SK-N-SH (cell line): ENCODE measurements at regions not wholly inside any gene's neighbourhood (a gene's known extent, or its start where the extent isn't known, plus 50 kb on each side); places are given as distances from the start of the nearest gene placed in this dataset.

ENCODE experiments used
- CTCF ChIA-PET: fragments of 300-600, 350-600 bp; formaldehyde crosslinking; extraction: SDS; loops from one replicate; lab custom pipeline; 2021; lab: Yijun Ruan, JAX
- POLR2A ChIA-PET: fragments of 350-600 bp; sonication (Branson Sonifier 250); formaldehyde crosslinking; extraction: SDS; loops from one replicate; lab custom pipeline; 2020; ENCODE audit warnings: antibody characterized with exemption, inconsistent platforms; lab: Yijun Ruan, JAX
- DNase-seq: peaks from one replicate; pipeline ENCODE4 v3.0.0; 2012
- H2AFZ ChIP-seq: fragments of 200-600 bp; sonication (generic); 2 replicates; pipeline ENCODE4 v1.8.1; 2016; ENCODE audit warnings: antibody characterized with exemption, mild to moderate bottlenecking, low read depth
- H3F3A ChIP-seq: fragments of 200-600 bp; sonication (generic); replicated peaks from 2 replicates; pipeline ENCODE3; 2016; ENCODE audit warnings: antibody characterized with exemption, mild to moderate bottlenecking; ENCODE audit not compliant: insufficient read depth
- H3K27ac ChIP-seq, 2 experiments: fragments of 200-500 bp in 1 of 2; fragments of 200-600 bp in 1 of 2; sonication (Bioruptor generic) in 1 of 2; sonication (generic), shearing (Covaris generic) in 1 of 2; 2 replicates each; pipeline versions ENCODE4 v1.5.1 to v1.6.1; 2014 to 2016; ENCODE audit warnings: low read depth in 2 of 2, inconsistent platforms in 1 of 2, low read length in 1 of 2, mild to moderate bottlenecking in 1 of 2, mixed read lengths in 1 of 2
- H3K27me3 ChIP-seq: fragments of 200-600 bp; sonication (generic), shearing (Covaris generic); 2 replicates; pipeline ENCODE4 v1.6.1; 2016; ENCODE audit warnings: mixed run types; ENCODE audit not compliant: insufficient read depth
- H3K36me3 ChIP-seq, 2 experiments: fragments of 200-500 bp in 1 of 2; fragments of 200-600 bp in 1 of 2; sonication (Bioruptor generic) in 1 of 2; sonication (generic) in 1 of 2; replicated peaks in 1 of 2; 2 replicates each; pipeline versions ENCODE3 to v1.5.1; 2014 to 2016; ENCODE audit warnings: low read length in 1 of 2, mild to moderate bottlenecking in 1 of 2; ENCODE audit not compliant: insufficient read depth in 2 of 2, control insufficient read depth in 1 of 2
- H3K4me1 ChIP-seq, 2 experiments: fragments of 200-500 bp in 1 of 2; fragments of 200-600 bp in 1 of 2; sonication (Bioruptor generic) in 1 of 2; sonication (generic), shearing (Covaris generic) in 1 of 2; 2 replicates each; pipeline versions ENCODE4 v1.5.1 to v1.6.1; 2014 to 2016; ENCODE audit warnings: low read depth in 1 of 2, low read length in 1 of 2, mixed run types in 1 of 2; ENCODE audit not compliant: insufficient read depth in 2 of 2, control insufficient read depth in 1 of 2
- H3K4me2 ChIP-seq: fragments of 200-600 bp; sonication (generic), shearing (Covaris generic); 2 replicates; pipeline ENCODE4 v1.6.1; 2017; ENCODE audit warnings: mixed run types
- H3K4me3 ChIP-seq, 2 experiments: fragments of 200-500 bp in 1 of 2; fragments of 200-600 bp in 1 of 2; sonication (Bioruptor generic) in 1 of 2; sonication (generic), shearing (Covaris generic) in 1 of 2; 2 replicates each; pipeline versions ENCODE4 v1.5.1 to v1.8.1; 2014 to 2016; ENCODE audit warnings: low read depth in 2 of 2, inconsistent platforms in 1 of 2, low read length in 1 of 2, mild to moderate bottlenecking in 1 of 2, mixed read lengths in 1 of 2, moderate library complexity in 1 of 2
- H3K79me2 ChIP-seq: fragments of 200-600 bp; sonication (generic); 2 replicates; pipeline ENCODE4 v1.8.1; 2017; ENCODE audit warnings: mild to moderate bottlenecking; ENCODE audit not compliant: insufficient read depth
- H3K9ac ChIP-seq: fragments of 200-600 bp; sonication (generic); 2 replicates; pipeline ENCODE4 v1.6.1; 2017; ENCODE audit warnings: mixed run types
- H3K9me2 ChIP-seq: fragments of 200-600 bp; sonication (generic); 2 replicates; pipeline ENCODE4 v1.6.1; 2017; ENCODE audit warnings: mixed run types
- H3K9me3 ChIP-seq: fragments of 200-600 bp; sonication (generic); 2 replicates; pipeline ENCODE4 v1.6.1; 2017; ENCODE audit warnings: mixed run types, mild to moderate bottlenecking, moderate library complexity
- H4K20me1 ChIP-seq: fragments of 200-600 bp; sonication (generic); 2 replicates; pipeline ENCODE4 v1.6.1; 2017; ENCODE audit warnings: mild to moderate bottlenecking, mixed run types; ENCODE audit not compliant: insufficient read depth
- CHD2 ChIP-seq: fragments of 150-350 bp; IDR thresholded peaks from 2 replicates; pipeline ENCODE4 v1.6.1; 2018; ENCODE audit warnings: low read length; ENCODE audit not compliant: partially characterized antibody
- ELF1 ChIP-seq: IDR thresholded peaks from 2 replicates; pipeline ENCODE4 v1.4.0; 2012
- EP300 ChIP-seq, 2 experiments: IDR thresholded peaks; 2 replicates each; pipeline versions ENCODE4 v1.4.0 to v1.6.1; 2012; ENCODE audit warnings: borderline replicate concordance in 1 of 2, low read depth in 1 of 2, low read length in 1 of 2
- EZH2phosphoT487 ChIP-seq: fragments of 200-600 bp; sonication (generic); IDR thresholded peaks from 2 replicates; pipeline ENCODE4 v1.6.1; 2017; ENCODE audit warnings: low read depth, mixed run types, mild to moderate bottlenecking, antibody characterized with exemption, moderate library complexity, borderline replicate concordance
- FOSL2 ChIP-seq: IDR thresholded peaks from 2 replicates; pipeline ENCODE4 v1.4.0; 2012; ENCODE audit warnings: low read depth, mild to moderate bottlenecking, moderate library complexity, borderline replicate concordance
- FOXJ3 ChIP-seq: sonication (generic); formaldehyde crosslinking; IDR thresholded peaks from 2 replicates; pipeline ENCODE4 v1.5.1; 2020; ENCODE audit warnings: mild to moderate bottlenecking, missing genetic modification reagents
- FOXM1 ChIP-seq: IDR thresholded peaks from 2 replicates; pipeline ENCODE4 v1.4.0; 2012; ENCODE audit warnings: low read depth, mild to moderate bottlenecking
- GABPA ChIP-seq: IDR thresholded peaks from 2 replicates; pipeline ENCODE4 v1.4.0; 2012; ENCODE audit warnings: low read depth, mild to moderate bottlenecking
- GATA2 ChIP-seq: sonication (generic); formaldehyde crosslinking; IDR thresholded peaks from 2 replicates; pipeline ENCODE4 v1.5.0; 2020; ENCODE audit warnings: mild to moderate bottlenecking, missing genetic modification reagents
- JUND ChIP-seq: IDR thresholded peaks from 2 replicates; pipeline ENCODE4 v1.4.0; 2012
- MEF2A ChIP-seq: IDR thresholded peaks from 2 replicates; pipeline ENCODE4 v1.4.0; 2012; ENCODE audit warnings: low read depth, borderline replicate concordance
- MXI1 ChIP-seq: IDR thresholded peaks from 2 replicates; pipeline ENCODE4 v1.6.1; 2012; ENCODE audit warnings: mild to moderate bottlenecking, low read depth, low read length, improper control_type of control experiment
- NFIC ChIP-seq: IDR thresholded peaks from 2 replicates; pipeline ENCODE4 v1.4.0; 2012; ENCODE audit warnings: borderline replicate concordance
- RAD21 ChIP-seq: IDR thresholded peaks from 2 replicates; pipeline ENCODE4 v1.6.1; 2012; ENCODE audit warnings: mild to moderate bottlenecking, low read length
- RFX5 ChIP-seq: IDR thresholded peaks from 2 replicates; pipeline ENCODE4 v1.6.1; 2012; ENCODE audit warnings: mild to moderate bottlenecking, improper control_type of control experiment, low read length
- SIN3A ChIP-seq: IDR thresholded peaks from 2 replicates; pipeline ENCODE4 v1.6.1; 2012; ENCODE audit warnings: low read depth, mild to moderate bottlenecking, low read length, moderate library complexity, borderline replicate concordance
- SMC3 ChIP-seq: IDR thresholded peaks from 2 replicates; pipeline ENCODE4 v1.6.1; 2012; ENCODE audit warnings: low read depth, low read length, improper control_type of control experiment
- TAF1 ChIP-seq: IDR thresholded peaks from 2 replicates; pipeline ENCODE4 v1.6.1; 2012; ENCODE audit warnings: low read depth, mild to moderate bottlenecking, low read length, moderate library complexity, borderline replicate concordance
- TCF12 ChIP-seq: IDR thresholded peaks from 2 replicates; pipeline ENCODE4 v1.4.0; 2012
- YY1 ChIP-seq: IDR thresholded peaks from 2 replicates; pipeline ENCODE4 v1.4.0; 2012; ENCODE audit warnings: low read depth, mild to moderate bottlenecking
- WGBS: methylation state at CpG from one replicate; pipeline ENCODE4 v1.1.6; 2017; ENCODE audit warnings: low lambda C conversion rate; 5-methylcytosine and 5-hydroxymethylcytosine counted together
- TF ChIP-seq, protein P1 (sequence below): IDR thresholded peaks from 2 replicates; pipeline ENCODE4 v1.4.0; 2012; ENCODE audit warnings: low read depth, borderline replicate concordance
- TF ChIP-seq, protein P2 (sequence below): IDR thresholded peaks from 2 replicates; pipeline ENCODE4; 2012
- TF ChIP-seq, protein P3 (sequence below): IDR thresholded peaks from 2 replicates; pipeline ENCODE4 v1.4.0; 2012; ENCODE audit warnings: low read depth
- TF ChIP-seq, protein P4 (sequence below): fragments of 150-350 bp; IDR thresholded peaks from 2 replicates; pipeline ENCODE4 v1.6.1; 2017; ENCODE audit warnings: antibody characterized with exemption, low read length, low read depth, borderline replicate concordance

DNA sequence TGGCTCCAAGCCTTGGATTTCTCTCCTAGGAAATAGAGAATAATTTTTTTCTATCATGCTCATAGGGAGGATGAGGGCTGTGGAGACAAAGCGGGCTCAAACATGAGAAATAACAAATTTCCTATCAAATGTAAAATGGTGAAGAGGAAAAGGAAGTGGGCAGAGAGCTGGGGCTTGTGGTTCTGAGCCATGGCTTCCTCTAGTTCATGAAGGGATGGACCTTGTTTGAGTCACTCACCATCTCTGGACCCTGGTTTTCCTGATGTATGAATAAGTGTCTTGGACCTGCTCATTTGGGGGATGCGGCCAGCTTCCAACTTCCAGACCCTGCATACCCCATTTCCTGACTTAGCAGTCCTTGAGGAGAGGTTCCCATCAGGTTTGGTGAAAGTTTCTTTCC lies 63.0 kb downstream of the MSX1 start:
- Histone ChIP-seq H3K79me2 (no peaks in the 10 kb centered on the region), H4K20me1 (no peaks in the 10 kb centered on the region), H3K9ac (no peak overlapping the region), H3K36me3 (no peaks in the 10 kb centered on the region), H3K27ac (no peak overlapping the region), H3K27me3 (no peaks in the 10 kb centered on the region), H3K9me2 (no peaks in the 10 kb centered on the region), H3K4me2 (no peak overlapping the region), H3K4me3 (no peak overlapping the region), H3K4me1 (no peaks in the 10 kb centered on the region), H2AFZ (no peak overlapping the region), H3F3A (no peaks in the 10 kb centered on the region), H3K9me3 (no peaks in the 10 kb centered on the region)
- 0% methylated on average over 2 of the region's 2 CpGs for WGBS
- TF ChIP-seq, protein P1, sequence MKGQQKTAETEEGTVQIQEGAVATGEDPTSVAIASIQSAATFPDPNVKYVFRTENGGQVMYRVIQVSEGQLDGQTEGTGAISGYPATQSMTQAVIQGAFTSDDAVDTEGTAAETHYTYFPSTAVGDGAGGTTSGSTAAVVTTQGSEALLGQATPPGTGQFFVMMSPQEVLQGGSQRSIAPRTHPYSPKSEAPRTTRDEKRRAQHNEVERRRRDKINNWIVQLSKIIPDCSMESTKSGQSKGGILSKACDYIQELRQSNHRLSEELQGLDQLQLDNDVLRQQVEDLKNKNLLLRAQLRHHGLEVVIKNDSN, result no peak
- TF ChIP-seq GABPA, result no peak
- no peak for TF ChIP-seq RFX5
- TF ChIP-seq TAF1, result no peak
- TF ChIP-seq YY1, result no peak
- ChIA-PET POLR2A (no interaction called here), CTCF (no interaction called here)
- DNase-seq, result no peak

DNA sequence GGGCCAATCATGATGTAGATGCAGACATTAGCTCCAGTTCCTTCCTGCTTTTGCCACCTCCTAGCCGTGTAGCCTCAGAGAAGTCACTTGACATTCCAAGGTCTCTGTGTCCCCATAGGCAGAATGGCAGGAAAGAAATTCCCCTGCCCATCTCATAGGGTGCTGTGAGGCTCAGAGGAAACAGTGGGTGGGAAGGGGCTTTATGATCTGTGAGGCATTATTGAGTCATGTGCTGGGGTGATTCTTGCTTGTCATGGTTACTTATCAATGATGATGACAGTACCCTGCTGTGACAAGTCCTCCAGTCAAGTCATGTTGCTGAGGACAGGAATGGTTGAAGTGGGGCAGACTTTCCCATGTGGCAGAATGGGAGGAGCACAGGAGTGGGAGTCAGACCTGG lies 63.7 kb downstream of the MSX1 start:
- ChIA-PET POLR2A (no interaction called here), CTCF (no interaction called here)
- Histone ChIP-seq H3K4me1 (no peaks in the 10 kb centered on the region), H3K4me2 (no peak overlapping the region), H3K27me3 (no peaks in the 10 kb centered on the region), H3K9ac (no peak overlapping the region), H3K9me3 (no peaks in the 10 kb centered on the region), H3K27ac (no peak overlapping the region), H3K9me2 (no peaks in the 10 kb centered on the region), H3K79me2 (no peaks in the 10 kb centered on the region), H3F3A (no peaks in the 10 kb centered on the region), H2AFZ (no peak overlapping the region), H4K20me1 (no peaks in the 10 kb centered on the region), H3K4me3 (no peak overlapping the region), H3K36me3 (no peaks in the 10 kb centered on the region)
- TF ChIP-seq, protein P2, sequence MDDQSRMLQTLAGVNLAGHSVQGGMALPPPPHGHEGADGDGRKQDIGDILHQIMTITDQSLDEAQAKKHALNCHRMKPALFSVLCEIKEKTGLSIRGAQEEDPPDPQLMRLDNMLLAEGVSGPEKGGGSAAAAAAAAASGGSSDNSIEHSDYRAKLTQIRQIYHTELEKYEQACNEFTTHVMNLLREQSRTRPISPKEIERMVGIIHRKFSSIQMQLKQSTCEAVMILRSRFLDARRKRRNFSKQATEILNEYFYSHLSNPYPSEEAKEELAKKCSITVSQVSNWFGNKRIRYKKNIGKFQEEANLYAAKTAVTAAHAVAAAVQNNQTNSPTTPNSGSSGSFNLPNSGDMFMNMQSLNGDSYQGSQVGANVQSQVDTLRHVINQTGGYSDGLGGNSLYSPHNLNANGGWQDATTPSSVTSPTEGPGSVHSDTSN, result no peak
- TF ChIP-seq NFIC, result no peak
- TF ChIP-seq RAD21, result no peak
- no peak for TF ChIP-seq EZH2phosphoT487
- TF ChIP-seq TAF1, result no peak
- no peak for TF ChIP-seq SMC3
- TF ChIP-seq TCF12, result no peak
- TF ChIP-seq, protein P3, sequence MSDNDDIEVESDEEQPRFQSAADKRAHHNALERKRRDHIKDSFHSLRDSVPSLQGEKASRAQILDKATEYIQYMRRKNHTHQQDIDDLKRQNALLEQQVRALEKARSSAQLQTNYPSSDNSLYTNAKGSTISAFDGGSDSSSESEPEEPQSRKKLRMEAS, result no peak
- TF ChIP-seq YY1, result no peak
- no peak for TF ChIP-seq GABPA
- 9% methylated on average over 1 of the region's 1 CpG for WGBS
- DNase-seq, result no peak

DNA sequence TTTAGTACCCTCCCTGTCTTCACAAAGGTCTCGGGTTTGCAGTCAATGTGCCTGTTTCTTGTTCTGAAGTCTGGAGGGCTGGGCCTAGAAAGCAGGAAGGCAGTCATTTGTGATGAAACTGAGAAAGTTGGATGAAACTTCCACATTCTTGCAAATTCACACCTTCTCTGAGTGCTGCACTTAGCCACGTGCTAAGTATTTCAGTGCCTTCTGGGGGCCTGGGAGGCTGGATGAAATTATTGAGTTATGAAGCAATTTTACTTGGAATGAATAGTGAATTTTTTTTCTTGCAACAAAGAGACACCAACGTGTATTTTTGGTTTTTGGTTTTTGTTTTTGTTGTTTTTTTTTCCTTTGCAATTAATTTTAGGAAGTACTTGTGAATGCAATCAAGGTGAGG lies 71.2 kb downstream of the MSX1 start:
- Histone ChIP-seq H3K9me3 (no peaks in the 10 kb centered on the region), H3K9me2 (no peaks in the 10 kb centered on the region), H3K4me3 (no peak overlapping the region), H2AFZ (no peak overlapping the region), H3K27ac (no peak overlapping the region), H3F3A (no peaks in the 10 kb centered on the region), H3K79me2 (no peaks in the 10 kb centered on the region), H3K4me1 (no peaks in the 10 kb centered on the region), H3K4me2 (no peak overlapping the region), H4K20me1 (no peaks in the 10 kb centered on the region), H3K9ac (no peak overlapping the region), H3K36me3 (no peaks in the 10 kb centered on the region), H3K27me3 (no peaks in the 10 kb centered on the region)
- 3% methylated on average over 3 of the region's 3 CpGs for WGBS
- ChIA-PET POLR2A (no interaction called here), CTCF (no interaction called here)
- no peak for DNase-seq
- no peak for TF ChIP-seq ELF1
- TF ChIP-seq MXI1, result no peak
- no peak for TF ChIP-seq EP300 (IDR thresholded peaks at IDR 0.05; ENCODE audit: borderline replicate concordance in 1 of 2, low read depth in 1 of 2, low read length in 1 of 2)
- TF ChIP-seq FOXJ3 (CRISPR knock-in tag), result no peak
- TF ChIP-seq FOXM1, result no peak
- TF ChIP-seq CHD2, result no peak
- no peak for TF ChIP-seq MEF2A
- TF ChIP-seq, protein P4, sequence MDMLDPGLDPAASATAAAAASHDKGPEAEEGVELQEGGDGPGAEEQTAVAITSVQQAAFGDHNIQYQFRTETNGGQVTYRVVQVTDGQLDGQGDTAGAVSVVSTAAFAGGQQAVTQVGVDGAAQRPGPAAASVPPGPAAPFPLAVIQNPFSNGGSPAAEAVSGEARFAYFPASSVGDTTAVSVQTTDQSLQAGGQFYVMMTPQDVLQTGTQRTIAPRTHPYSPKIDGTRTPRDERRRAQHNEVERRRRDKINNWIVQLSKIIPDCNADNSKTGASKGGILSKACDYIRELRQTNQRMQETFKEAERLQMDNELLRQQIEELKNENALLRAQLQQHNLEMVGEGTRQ, result no peak
- no peak for TF ChIP-seq SIN3A
- no peak for TF ChIP-seq YY1
- TF ChIP-seq GATA2 (CRISPR knock-in tag), result no peak
- TF ChIP-seq NFIC, result no peak
- TF ChIP-seq FOSL2, result no peak
- TF ChIP-seq SMC3, result no peak
- TF ChIP-seq JUND, result no peak
- no peak for TF ChIP-seq GABPA
